HuH-7 (cell line): ENCODE measurements at regions not wholly inside any gene's neighbourhood (a gene's known extent, or its start where the extent isn't known, plus 50 kb on each side); places are given as distances from the start of the nearest gene placed in this dataset.
"Not testable (repeated sequence)": the region's sequence is repeated elsewhere in the genome, so short reads cannot be mapped to it uniquely, and the experiment has no call there.

Source experiments
- DNase-seq: peaks from one replicate; pipeline ENCODE4 v3.0.0; 2011; ENCODE audit warnings: low spot score

DNA sequence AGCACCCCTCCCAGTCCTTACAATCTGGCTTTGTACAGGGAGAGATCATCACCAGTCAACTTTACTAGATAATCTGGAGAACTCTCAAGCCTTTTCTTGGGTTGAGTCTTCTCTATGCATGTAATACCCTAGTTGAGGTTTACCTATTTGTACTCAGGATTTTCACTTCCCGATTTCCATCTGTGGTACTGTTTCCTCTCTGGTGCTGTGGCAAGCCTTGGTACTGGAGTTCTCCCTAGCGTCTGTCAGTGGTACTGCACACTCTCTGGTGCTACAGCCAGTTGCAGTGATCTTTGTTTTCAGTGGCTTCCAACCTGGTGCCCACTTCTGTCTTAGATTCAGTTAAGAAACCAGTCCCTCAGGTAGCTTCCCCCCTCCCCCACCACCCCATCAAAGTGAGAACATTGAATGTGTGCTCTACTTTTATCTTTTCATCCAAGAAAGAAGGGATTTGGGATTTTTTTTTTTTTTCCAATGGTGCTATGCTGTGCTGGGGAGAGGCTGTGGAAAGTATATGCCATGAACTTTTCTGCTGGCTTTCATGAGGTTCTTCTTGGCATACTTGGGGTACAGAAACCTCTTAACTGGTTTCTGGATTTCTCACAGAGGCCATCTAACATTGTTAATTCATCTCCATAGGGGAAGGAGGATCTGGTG lies 69.4 kb upstream of the EVL start:
- peak; percentile 45 for DNase-seq

DNA sequence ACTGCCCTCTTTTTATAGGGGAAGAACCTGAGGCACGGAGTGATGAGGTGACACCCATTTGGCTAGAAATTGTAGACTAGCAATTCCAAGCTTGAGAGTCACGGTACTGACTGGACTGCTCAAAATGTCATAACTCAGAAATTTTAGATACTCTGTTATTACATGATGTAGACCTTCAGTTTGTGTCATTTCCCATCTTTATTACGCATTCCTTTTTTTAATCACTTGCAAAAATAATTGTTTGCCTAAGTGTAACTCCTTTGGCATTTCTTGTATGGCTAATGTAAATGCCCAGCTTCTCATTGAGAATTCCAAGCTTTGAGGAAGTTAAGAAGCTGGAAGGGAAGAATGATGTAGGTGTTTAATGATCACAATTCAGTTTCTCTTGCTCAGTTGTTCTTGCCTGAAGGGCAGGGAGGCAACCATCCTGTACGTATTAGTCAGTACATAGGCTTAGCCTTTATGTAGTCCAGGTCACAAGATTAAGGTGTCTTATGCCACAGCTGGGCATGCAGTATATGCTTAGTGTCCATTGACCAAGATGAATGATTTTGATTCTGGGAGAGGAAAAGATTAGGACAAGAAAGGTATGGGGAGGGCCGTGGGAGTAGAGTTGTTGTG lies 68.2 kb upstream of the EVL start:
- no peak for DNase-seq

DNA sequence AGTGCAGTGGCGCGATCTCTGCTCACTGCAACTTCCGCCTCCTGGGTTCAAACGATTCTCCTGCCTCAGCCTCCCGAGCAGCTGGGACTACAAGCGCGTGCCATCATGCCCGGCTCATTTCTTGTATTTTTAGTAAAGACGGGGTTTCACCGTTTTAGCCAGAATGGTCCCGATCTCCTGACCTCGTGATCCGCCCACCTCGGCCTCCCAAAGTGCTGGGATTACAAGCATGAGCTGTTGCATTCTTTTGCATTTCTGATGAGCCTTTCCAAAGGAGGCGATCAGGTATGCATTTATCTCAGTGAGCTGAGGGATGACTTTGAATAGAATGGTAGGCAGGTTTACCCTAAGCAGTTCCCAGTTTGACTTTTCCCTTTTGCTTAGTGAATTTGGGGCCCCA lies 64.8 kb upstream of the EVL start:
- DNase-seq, result not testable (repeated sequence)

DNA sequence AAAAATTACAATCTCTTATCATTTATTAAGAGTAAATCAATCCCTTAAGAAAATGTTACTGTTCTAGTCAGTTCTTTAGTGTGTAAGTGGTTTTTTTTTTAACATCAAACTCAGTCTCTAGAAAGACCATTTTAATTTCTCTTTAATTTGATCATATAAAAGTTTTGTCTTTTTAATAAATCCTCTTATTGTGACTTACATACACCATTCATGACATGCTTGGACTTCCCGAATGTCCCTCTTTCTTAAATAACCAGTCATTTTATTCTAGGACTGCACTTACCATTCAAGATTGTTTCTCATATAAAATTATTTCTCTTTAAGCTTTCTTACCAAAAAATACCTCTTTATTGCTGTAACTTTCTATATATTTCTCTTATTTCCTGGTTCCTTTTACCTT lies 60.8 kb upstream of the EVL start:
- no peak for DNase-seq

- DNase-seq, result no peak
Measured at GRCh38 chr14:100007254-100007653, 58.0 kb upstream of the EVL start.

GRCh38 chr14:100009802-100010201 lies 55.4 kb upstream of the EVL start:
- not testable (repeated sequence) for DNase-seq

- no peak for DNase-seq
Measured at GRCh38 chr14:100010679-100011078, 54.5 kb upstream of the EVL start.

GRCh38 chr14:100011628-100012325 lies 53.4 kb upstream of the EVL start:
- no peak for DNase-seq

DNA sequence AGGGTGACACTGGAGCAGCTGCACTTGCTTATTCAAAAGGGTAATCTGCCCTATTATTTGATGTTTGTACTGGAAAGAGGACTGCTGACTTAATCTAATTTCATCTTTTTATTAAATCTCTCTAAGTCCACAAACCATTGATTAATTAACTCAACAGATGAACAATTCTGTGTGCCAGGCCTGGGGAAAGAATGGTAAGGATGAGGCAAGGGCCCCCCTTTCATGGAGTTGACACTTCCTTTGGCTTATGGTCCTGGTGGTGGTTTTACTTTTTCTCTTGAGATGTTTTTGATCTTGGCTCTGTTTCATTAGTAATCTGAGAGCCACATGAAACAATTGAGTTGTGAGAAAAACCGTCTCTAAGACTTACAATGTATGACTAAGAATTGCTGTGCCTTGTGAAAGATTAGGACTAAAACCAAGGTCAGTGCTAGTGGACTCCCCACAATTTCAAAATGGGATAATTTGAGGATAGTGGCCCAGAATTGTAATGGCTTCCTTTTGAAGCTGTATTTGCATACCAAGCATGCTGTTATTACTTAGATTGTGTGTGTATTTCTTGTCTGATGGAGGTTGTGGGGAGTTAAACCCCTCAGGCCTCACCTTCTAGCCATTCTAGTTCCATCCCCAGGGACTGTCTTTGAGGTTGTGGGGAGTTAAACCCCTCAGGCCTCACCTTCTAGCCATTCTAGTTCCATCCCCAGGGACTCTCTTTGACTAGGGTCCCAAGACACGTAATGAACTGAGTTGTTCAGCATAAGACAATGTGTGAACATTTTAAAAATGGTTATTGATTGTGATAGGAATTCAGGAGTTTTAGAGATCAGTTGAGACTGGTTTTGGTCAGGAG lies 52.5 kb upstream of the EVL start:
- DNase-seq, result no peak

DNA sequence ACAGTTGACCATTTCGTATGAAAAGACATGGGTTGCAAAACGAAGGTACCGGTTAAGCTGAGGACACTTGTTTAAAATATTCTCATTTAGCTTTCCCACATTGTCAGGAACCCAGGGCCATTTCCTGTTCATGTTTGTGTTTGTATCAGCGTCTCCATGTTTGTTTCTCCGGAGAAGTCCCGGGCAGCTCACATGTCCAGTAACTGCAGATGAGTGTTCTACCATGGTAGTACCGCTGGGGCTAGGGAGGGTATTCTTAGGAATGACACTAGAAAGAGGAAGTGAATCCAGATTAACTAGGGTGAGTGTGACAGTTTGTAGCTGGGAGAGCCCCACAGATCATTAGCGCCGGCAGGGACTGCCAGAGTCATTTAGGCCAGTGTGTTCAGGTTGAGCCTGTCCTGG lies 50.0 kb upstream of the EVL start:
- DNase-seq, result no peak
